H9 (cell line): ENCODE measurements at regions not wholly inside any gene's neighbourhood (a gene's known extent, or its start where the extent isn't known, plus 50 kb on each side); places are given as distances from the start of the nearest gene placed in this dataset.

Source experiments
- DNase-seq: peaks from one replicate; pipeline ENCODE4 v3.0.0-alpha.2; 2017
- H2AFZ ChIP-seq: one replicate; pipeline ENCODE4 v1.6.1; 2013; ENCODE audit warnings: mild to moderate bottlenecking, low read length, control low read depth, moderate library complexity
- H2AK5ac ChIP-seq: 2 replicates; pipeline ENCODE4 v1.6.1; 2013; ENCODE audit warnings: low read length, control low read depth, mixed read lengths; ENCODE audit not compliant: insufficient read length
- H2BK120ac ChIP-seq: one replicate; pipeline ENCODE4 v1.6.1; 2013; ENCODE audit warnings: low read depth, mild to moderate bottlenecking, low read length, control low read depth, inconsistent platforms; ENCODE audit not compliant: poor library complexity, severe bottlenecking
- H2BK12ac ChIP-seq: 2 replicates; pipeline ENCODE4 v1.6.1; 2013; ENCODE audit warnings: low read length, control low read depth, mixed read lengths, low read depth; ENCODE audit not compliant: insufficient read length
- H2BK15ac ChIP-seq: 2 replicates; pipeline ENCODE4 v1.6.1; 2013; ENCODE audit warnings: low read depth, low read length, control low read depth
- H2BK20ac ChIP-seq: one replicate; pipeline ENCODE4 v1.6.1; 2013; ENCODE audit warnings: low read depth, mild to moderate bottlenecking, low read length, control low read depth, inconsistent platforms; ENCODE audit not compliant: poor library complexity, severe bottlenecking
- H2BK5ac ChIP-seq: 2 replicates; pipeline ENCODE4 v1.6.1; 2013; ENCODE audit warnings: low read length, control low read depth, mixed read lengths; ENCODE audit not compliant: insufficient read length
- H3K14ac ChIP-seq: 2 replicates; pipeline ENCODE4 v1.6.1; 2013; ENCODE audit warnings: low read length, control low read depth; ENCODE audit not compliant: insufficient read depth
- H3K18ac ChIP-seq: 2 replicates; pipeline ENCODE4 v1.6.1; 2013; ENCODE audit warnings: low read depth, mild to moderate bottlenecking, mixed read lengths, low read length, control low read depth; ENCODE audit not compliant: insufficient read length
- H3K23ac ChIP-seq: 2 replicates; pipeline ENCODE4 v1.6.1; 2013; ENCODE audit warnings: low read length, control low read depth, mixed read lengths, low read depth; ENCODE audit not compliant: insufficient read length
- H3K23me2 ChIP-seq: 2 replicates; pipeline ENCODE4 v1.6.1; 2013; ENCODE audit warnings: low read depth, mild to moderate bottlenecking, mixed read lengths, low read length, control low read depth; ENCODE audit not compliant: insufficient read length, poor library complexity, severe bottlenecking
- H3K27ac ChIP-seq: 2 replicates; pipeline ENCODE4 v1.5.1; 2013; ENCODE audit warnings: low read length, control low read depth, mixed read lengths, low read depth; ENCODE audit not compliant: insufficient read length
- H3K27me3 ChIP-seq: 2 replicates; pipeline ENCODE4 v1.6.1; 2013; ENCODE audit warnings: low read length, control low read depth, inconsistent platforms; ENCODE audit not compliant: insufficient read depth
- H3K4ac ChIP-seq: 2 replicates; pipeline ENCODE4 v1.6.1; 2013; ENCODE audit warnings: low read depth, mild to moderate bottlenecking, control low read depth, inconsistent platforms, low read length, moderate library complexity
- H3K4me1 ChIP-seq: 2 replicates; pipeline ENCODE4 v1.6.1; 2013; ENCODE audit warnings: low read length, control low read depth, inconsistent platforms; ENCODE audit not compliant: insufficient read depth
- H3K4me2 ChIP-seq: 2 replicates; pipeline ENCODE4 v1.6.1; 2013; ENCODE audit warnings: low read length, control low read depth, mixed read lengths; ENCODE audit not compliant: insufficient read length, insufficient read depth
- H3K56ac ChIP-seq: 2 replicates; pipeline ENCODE4 v1.6.1; 2013; ENCODE audit warnings: low read depth, mild to moderate bottlenecking, mixed read lengths, low read length, control low read depth; ENCODE audit not compliant: insufficient read length
- H3K79me1 ChIP-seq: 2 replicates; pipeline ENCODE4 v1.6.1; 2013; ENCODE audit warnings: low read depth, mild to moderate bottlenecking, moderate library complexity, low read length, control low read depth, inconsistent platforms; ENCODE audit not compliant: insufficient read depth, poor library complexity, severe bottlenecking
- H3K79me2 ChIP-seq: 2 replicates; pipeline ENCODE4 v1.6.1; 2013; ENCODE audit warnings: low read length, control low read depth, inconsistent platforms; ENCODE audit not compliant: insufficient read depth
- H3K9ac ChIP-seq: 2 replicates; pipeline ENCODE4 v1.6.1; 2013; ENCODE audit warnings: low read length, control low read depth, mixed read lengths; ENCODE audit not compliant: insufficient read length; ENCODE audit errors: extremely low read depth
- H3K9me3 ChIP-seq: one replicate; pipeline ENCODE4 v1.6.1; 2013; ENCODE audit warnings: low read depth, low read length, inconsistent platforms; ENCODE audit not compliant: control insufficient read depth
- H3T11ph ChIP-seq: one replicate; pipeline ENCODE4 v1.6.1; 2013; ENCODE audit warnings: mild to moderate bottlenecking, low read length, control low read depth, inconsistent platforms
- H4K20me1 ChIP-seq: one replicate; pipeline ENCODE4 v1.6.1; 2013; ENCODE audit not compliant: control insufficient read depth, insufficient read length, insufficient read depth
- H4K5ac ChIP-seq: 2 replicates; pipeline ENCODE4 v1.6.1; 2013; ENCODE audit warnings: low read depth, mild to moderate bottlenecking, mixed read lengths, low read length, control low read depth; ENCODE audit not compliant: insufficient read length
- H4K8ac ChIP-seq: replicated peaks from 2 replicates; pipeline ENCODE4 v1.6.1; 2013; ENCODE audit warnings: low read length, control low read depth, mixed read lengths, low read depth; ENCODE audit not compliant: insufficient read length
- H4K91ac ChIP-seq: 2 replicates; pipeline ENCODE4 v1.6.1; 2013; ENCODE audit warnings: low read depth, mild to moderate bottlenecking, moderate library complexity, mixed read lengths, low read length, control low read depth; ENCODE audit not compliant: insufficient read length
- H3K27ac Mint-ChIP-seq, 3 experiments: 2 replicates in 2 of 3; 3 replicates in 1 of 3; pipeline ENCODE4 v1.8.0; 2020 to 2021; ENCODE audit warnings: mixed read lengths in 3 of 3, mild to moderate bottlenecking in 1 of 3, moderate library complexity in 1 of 3
- H3K27me3 Mint-ChIP-seq: 2 replicates; pipeline ENCODE4 v1.8.0; 2021; ENCODE audit warnings: low read depth, mild to moderate bottlenecking, moderate library complexity, mixed read lengths
- H3K36me3 Mint-ChIP-seq, 3 experiments: 2 replicates in 2 of 3; 3 replicates in 1 of 3; pipeline ENCODE4 v1.8.0; 2020 to 2021; ENCODE audit warnings: low read depth in 3 of 3, mixed read lengths in 3 of 3; ENCODE audit not compliant: insufficient read depth in 1 of 3
- H3K4me1 Mint-ChIP-seq, 2 experiments: 2 replicates each; pipeline ENCODE4 v1.8.0; 2020; ENCODE audit warnings: mixed read lengths in 2 of 2
- H3K4me3 Mint-ChIP-seq, 2 experiments: 2 replicates in 1 of 2; 3 replicates in 1 of 2; pipeline ENCODE4 v1.8.0; 2020 to 2021; ENCODE audit warnings: mild to moderate bottlenecking in 2 of 2, mixed read lengths in 2 of 2, moderate library complexity in 1 of 2
- H3K9me3 Mint-ChIP-seq, 2 experiments: 2 replicates in 1 of 2; 3 replicates in 1 of 2; pipeline ENCODE4 v1.8.0; 2020; ENCODE audit warnings: mild to moderate bottlenecking in 2 of 2, mixed read lengths in 2 of 2, moderate library complexity in 1 of 2
- TF ChIP-seq, protein P1 (sequence below): fragments of 200-600 bp; sonication (generic); conservative IDR thresholded peaks from 3 replicates; pipeline ENCODE4 v1.8.0; 2021; ENCODE audit warnings: antibody characterized with exemption, mild to moderate bottlenecking

DNA sequence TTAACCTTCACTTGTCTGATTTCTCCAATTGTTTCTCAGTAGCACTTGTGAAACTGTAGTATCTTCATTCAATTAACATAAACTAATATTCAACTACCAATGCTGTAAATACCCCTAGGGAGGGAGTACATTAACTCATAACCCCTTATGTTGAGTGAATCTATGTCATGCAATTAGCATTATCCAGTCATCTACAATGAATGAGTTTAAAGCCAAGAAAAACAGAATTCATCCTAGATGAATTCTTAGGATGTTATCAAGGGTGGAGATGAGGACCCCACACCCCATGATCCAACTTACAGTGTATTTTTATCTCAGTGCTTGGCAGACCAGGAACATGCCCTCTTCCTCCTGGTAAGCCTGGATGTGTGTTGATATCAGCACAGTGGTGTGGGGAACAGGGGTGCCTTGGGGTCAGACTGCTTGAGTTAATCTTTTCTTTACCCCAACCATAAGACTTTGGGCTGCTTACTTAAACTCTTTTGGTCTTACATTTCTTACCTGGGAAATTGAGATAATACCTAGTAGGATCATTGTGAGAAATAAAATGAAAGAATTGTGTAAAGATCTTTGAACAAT is 62.1 kb upstream of the SCOC start:
- Histone ChIP-seq H3K79me2 (no peaks in the 10 kb centered on the region), H3K27me3 (peaks cover 20% of the 10 kb centered on the region), H3T11ph (no peak overlapping the region), H3K4ac (no peak overlapping the region), H2BK15ac (no peak overlapping the region), H3K23ac (no peak overlapping the region), H4K5ac (no peak overlapping the region), H2AFZ (no peak overlapping the region), H3K9me3 (no peaks in the 10 kb centered on the region), H2BK120ac (no peak overlapping the region), H3K14ac (no peak overlapping the region), H4K8ac (no peak overlapping the region), H3K9ac (no peak overlapping the region), H2BK20ac (no peak overlapping the region), H3K4me1 (0 out of 2 replicates have a peak, but pooled peaks cover 4% of the 10 kb centered on the region), H2BK5ac (no peak overlapping the region), H3K18ac (no peak overlapping the region), H3K56ac (no peak overlapping the region), H2BK12ac (no peak overlapping the region), H4K91ac (no peak overlapping the region), H3K79me1 (no peaks in the 10 kb centered on the region), H2AK5ac (no peak overlapping the region), H3K4me2 (no peak overlapping the region), H3K23me2 (no peaks in the 10 kb centered on the region), H4K20me1 (no peaks in the 10 kb centered on the region), H3K27ac (no peak overlapping the region)
- Mint-ChIP-seq H3K36me3 (no peaks in the 10 kb centered on the region), H3K27me3 (peaks cover 97% of the 10 kb centered on the region), H3K9me3 (peaks cover 0 to 2% of the 10 kb centered on the region in 2 experiments; a peak in 2 of 5 replicates), H3K27ac (no peak overlapping the region), H3K4me3 (no peak overlapping the region), H3K4me1 (peaks cover 21% of the 10 kb centered on the region in 2 experiments)
- TF ChIP-seq, protein P1, sequence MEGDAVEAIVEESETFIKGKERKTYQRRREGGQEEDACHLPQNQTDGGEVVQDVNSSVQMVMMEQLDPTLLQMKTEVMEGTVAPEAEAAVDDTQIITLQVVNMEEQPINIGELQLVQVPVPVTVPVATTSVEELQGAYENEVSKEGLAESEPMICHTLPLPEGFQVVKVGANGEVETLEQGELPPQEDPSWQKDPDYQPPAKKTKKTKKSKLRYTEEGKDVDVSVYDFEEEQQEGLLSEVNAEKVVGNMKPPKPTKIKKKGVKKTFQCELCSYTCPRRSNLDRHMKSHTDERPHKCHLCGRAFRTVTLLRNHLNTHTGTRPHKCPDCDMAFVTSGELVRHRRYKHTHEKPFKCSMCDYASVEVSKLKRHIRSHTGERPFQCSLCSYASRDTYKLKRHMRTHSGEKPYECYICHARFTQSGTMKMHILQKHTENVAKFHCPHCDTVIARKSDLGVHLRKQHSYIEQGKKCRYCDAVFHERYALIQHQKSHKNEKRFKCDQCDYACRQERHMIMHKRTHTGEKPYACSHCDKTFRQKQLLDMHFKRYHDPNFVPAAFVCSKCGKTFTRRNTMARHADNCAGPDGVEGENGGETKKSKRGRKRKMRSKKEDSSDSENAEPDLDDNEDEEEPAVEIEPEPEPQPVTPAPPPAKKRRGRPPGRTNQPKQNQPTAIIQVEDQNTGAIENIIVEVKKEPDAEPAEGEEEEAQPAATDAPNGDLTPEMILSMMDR: no peak
- no peak for DNase-seq
